ENCODE measurements at regions not wholly inside any gene's neighbourhood (a gene's known extent, or its start where the extent isn't known, plus 50 kb on each side); places are given as distances from the start of the nearest gene placed in this dataset.

- TF ChIP-seq, protein P1, sequence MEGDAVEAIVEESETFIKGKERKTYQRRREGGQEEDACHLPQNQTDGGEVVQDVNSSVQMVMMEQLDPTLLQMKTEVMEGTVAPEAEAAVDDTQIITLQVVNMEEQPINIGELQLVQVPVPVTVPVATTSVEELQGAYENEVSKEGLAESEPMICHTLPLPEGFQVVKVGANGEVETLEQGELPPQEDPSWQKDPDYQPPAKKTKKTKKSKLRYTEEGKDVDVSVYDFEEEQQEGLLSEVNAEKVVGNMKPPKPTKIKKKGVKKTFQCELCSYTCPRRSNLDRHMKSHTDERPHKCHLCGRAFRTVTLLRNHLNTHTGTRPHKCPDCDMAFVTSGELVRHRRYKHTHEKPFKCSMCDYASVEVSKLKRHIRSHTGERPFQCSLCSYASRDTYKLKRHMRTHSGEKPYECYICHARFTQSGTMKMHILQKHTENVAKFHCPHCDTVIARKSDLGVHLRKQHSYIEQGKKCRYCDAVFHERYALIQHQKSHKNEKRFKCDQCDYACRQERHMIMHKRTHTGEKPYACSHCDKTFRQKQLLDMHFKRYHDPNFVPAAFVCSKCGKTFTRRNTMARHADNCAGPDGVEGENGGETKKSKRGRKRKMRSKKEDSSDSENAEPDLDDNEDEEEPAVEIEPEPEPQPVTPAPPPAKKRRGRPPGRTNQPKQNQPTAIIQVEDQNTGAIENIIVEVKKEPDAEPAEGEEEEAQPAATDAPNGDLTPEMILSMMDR (IDR thresholded peaks at IDR 0.05) = no peak
- H3K27ac ChIP-seq = no peak overlapping the region
- no peak for DNase-seq (ENCODE audit: low spot score)
- H3K4me3 ChIP-seq = no peak overlapping the region
Measured at GRCh38 chr18:34083910-34084535, 140.7 kb downstream of the NOL4 start.

DNA sequence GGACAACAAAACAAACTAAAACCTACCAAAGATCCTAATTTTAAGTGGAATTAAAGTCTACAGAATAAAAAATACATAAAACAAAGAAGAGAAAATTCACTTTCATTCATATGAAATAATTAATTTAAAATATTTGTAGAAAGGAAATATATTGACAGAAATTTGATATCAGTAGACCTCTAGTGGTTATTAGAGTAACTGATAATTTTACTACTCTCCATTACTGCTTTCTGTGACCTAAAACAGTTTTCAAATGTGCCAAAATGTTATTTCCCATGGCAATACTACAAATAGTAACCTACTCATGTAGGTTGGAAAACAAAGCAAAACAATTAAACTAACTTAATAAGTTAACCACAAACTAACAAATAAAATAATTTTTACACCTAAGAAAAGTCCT is 147.1 kb downstream of the NOL4 start:
- H3K27ac ChIP-seq = no peak overlapping the region
- DNase-seq (ENCODE audit: low spot score) = no peak
- H3K4me3 ChIP-seq = no peak overlapping the region
- TF ChIP-seq, protein P1 (IDR thresholded peaks at IDR 0.05) = no peak

GRCh38 chr18:34075963-34076860 is 148.5 kb downstream of the NOL4 start:
- DNase-seq (ENCODE audit: low spot score) = no peak
- TF ChIP-seq, protein P1 (IDR thresholded peaks at IDR 0.05) = no peak
- Histone ChIP-seq H3K4me3 (no peak overlapping the region), H3K27ac (no peak overlapping the region)

DNA sequence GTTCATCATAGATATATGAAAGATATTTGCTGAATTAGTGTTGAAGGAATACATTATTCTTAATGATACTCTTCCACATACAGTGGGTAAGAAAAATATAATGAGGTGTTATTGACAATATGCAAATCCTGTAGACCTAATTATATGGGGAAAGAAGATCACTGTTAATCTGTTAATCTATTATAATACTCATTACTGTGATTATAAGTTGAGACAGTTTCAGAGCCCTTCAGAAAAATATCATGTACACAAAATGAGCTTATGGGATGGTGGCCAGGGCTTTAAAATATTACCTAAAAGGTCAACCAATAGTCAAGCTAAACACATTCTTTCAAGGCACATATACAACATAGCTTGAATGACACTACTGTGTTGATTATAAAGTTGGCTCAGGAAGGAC is 163.5 kb downstream of the NOL4 start:
- H3K27ac ChIP-seq = no peak overlapping the region
- no peak overlapping the region for H3K4me3 ChIP-seq
- DNase-seq (ENCODE audit: low spot score) = no peak
- TF ChIP-seq, protein P1 (IDR thresholded peaks at IDR 0.05) = no peak

DNA sequence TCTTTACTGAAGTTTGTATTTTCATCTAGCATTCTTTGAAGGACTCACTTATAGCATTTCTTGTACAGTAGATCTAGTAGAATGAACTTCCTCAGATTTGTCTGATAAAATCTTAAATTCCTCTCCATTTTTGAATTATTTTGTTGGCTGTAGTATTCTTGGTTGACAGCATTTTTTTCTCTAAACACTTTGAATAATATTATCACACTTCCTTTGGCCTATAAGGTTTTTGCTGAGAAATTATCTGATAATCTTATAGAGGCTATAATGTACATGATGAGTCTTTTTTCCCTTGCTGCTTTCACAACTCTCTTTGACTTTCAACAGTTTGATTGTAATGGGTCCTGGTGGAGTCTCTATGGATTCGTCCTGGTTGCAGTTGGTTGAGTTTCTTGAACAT is 169.5 kb downstream of the NOL4 start:
- TF ChIP-seq, protein P1 (IDR thresholded peaks at IDR 0.05) = no peak
- no peak for DNase-seq (ENCODE audit: low spot score)
- no peak overlapping the region for H3K27ac ChIP-seq
- no peak overlapping the region for H3K4me3 ChIP-seq

DNA sequence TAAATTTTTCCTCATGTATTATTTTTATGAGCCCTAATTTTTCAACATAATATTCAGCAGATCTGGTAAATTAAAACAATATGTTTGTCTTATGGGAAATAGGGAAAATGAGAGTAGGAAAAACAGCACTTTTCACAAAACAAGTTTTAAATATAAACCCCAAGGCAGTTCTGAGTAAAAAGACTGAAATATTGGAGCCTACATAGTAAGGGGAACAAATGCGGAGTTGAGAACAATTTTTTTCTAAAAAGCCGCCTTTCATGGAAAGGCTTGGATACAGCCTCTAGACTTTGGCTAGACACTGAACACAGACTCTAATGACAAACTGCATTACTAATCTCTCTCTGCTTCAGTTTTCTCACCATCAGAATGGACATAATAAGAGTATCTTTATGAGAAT is 174.1 kb downstream of the NOL4 start:
- DNase-seq (ENCODE audit: low spot score) = no peak
- no peak overlapping the region for H3K27ac ChIP-seq
- H3K4me3 ChIP-seq = no peak overlapping the region
- TF ChIP-seq, protein P1 (IDR thresholded peaks at IDR 0.05) = no peak

DNA sequence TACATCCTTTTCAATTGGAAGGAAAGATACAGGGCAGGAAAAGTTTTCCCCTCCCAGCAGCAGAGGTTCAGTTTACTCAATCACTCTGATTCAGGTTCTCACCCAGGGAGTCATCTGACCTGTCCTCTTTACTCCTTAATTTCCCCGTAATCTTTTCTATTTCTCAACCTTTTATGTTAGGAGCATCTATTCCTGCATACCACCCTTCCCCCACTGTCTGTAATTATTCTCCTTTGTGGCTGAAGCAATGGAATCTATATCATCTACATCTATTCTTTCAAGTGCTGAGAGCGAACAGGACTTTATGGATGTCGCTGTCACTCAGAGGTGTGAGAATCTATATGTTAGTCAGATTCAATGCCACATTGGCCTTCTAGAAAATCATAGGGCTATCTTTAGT is 175.2 kb downstream of the NOL4 start:
- Histone ChIP-seq H3K27ac (no peak overlapping the region), H3K4me3 (no peak overlapping the region)
- TF ChIP-seq, protein P1 (IDR thresholded peaks at IDR 0.05) = no peak
- DNase-seq (ENCODE audit: low spot score) = no peak
